ENCODE measurements at regions not wholly inside any gene's neighbourhood (a gene's known extent, or its start where the extent isn't known, plus 50 kb on each side); places are given as distances from the start of the nearest gene placed in this dataset.

- no peaks in the 10 kb centered on the region for H3K36me3 ChIP-seq
- intact Hi-C loops (cut with DNase I), result loop anchor here (10.0 kb wide), 1 partner anchor 217 kb away; no protein-coding TSS in a partner anchor
- no peaks in the 10 kb centered on the region for H3K27me3 ChIP-seq
- no peak overlapping the region for H3K4me3 ChIP-seq
- H3K27ac ChIP-seq (replicated peaks in 1 of 4), result no peak overlapping the region
- H3K4me1 ChIP-seq, result peaks cover 5 to 16% (median 7%) of the 10 kb centered on the region in 4 donors
- H3K9me3 ChIP-seq, result no peaks in the 10 kb centered on the region
- DNase-seq (ENCODE audit: extremely low spot score), result no peak
- 82% methylated on average over 4 of the region's 4 CpGs for WGBS
- TF ChIP-seq EP300 (IDR thresholded peaks at IDR 0.05), result no peak
- no peak for TF ChIP-seq CTCF (IDR thresholded peaks at IDR 0.05)
Observed at GRCh38 chr5:38662090-38662489, 105.6 kb upstream of the LIFR start.

- no peaks in the 10 kb centered on the region for H3K9me3 ChIP-seq
- H3K4me3 ChIP-seq, result no peak overlapping the region
- intact Hi-C loops (cut with DNase I), result loop anchor here (10.0 kb wide), 1 partner anchor 218 kb away; no protein-coding TSS in a partner anchor
- TF ChIP-seq EP300 (IDR thresholded peaks at IDR 0.05) (no peak), POLR2AphosphoS5 (IDR thresholded peaks at IDR 0.05) (no peak), CTCF (IDR thresholded peaks at IDR 0.05) (no peak), POLR2A (IDR thresholded peaks at IDR 0.05; ENCODE audit: low read depth) (no peak)
- no peaks in the 10 kb centered on the region for H3K36me3 ChIP-seq
- no peaks in the 10 kb centered on the region for H3K27me3 ChIP-seq
- no peak for DNase-seq (ENCODE audit: extremely low spot score)
- no peak overlapping the region for H3K27ac ChIP-seq (replicated peaks in 1 of 4)
- 67% methylated on average over 1 of the region's 1 CpG for WGBS
- peaks cover 5 to 16% (median 7%) of the 10 kb centered on the region in 4 donors for H3K4me1 ChIP-seq
Observed at GRCh38 chr5:38663249-38663648, 106.8 kb upstream of the LIFR start.

- H3K4me1 ChIP-seq, result peaks cover 5 to 16% (median 7%) of the 10 kb centered on the region in 4 donors
- intact Hi-C loops (cut with DNase I), result loop anchor here (10.0 kb wide), 1 partner anchor 222 kb away; no protein-coding TSS in a partner anchor
- no peaks in the 10 kb centered on the region for H3K27me3 ChIP-seq
- TF ChIP-seq EP300 (IDR thresholded peaks at IDR 0.05) (no peak), POLR2AphosphoS5 (IDR thresholded peaks at IDR 0.05) (peak; percentile 30 to 42), CTCF (IDR thresholded peaks at IDR 0.05) (peak; percentile 53 to 62 (median 59))
- H3K9me3 ChIP-seq, result no peaks in the 10 kb centered on the region
- peak overlapping the region in 2 of 4 donors; percentile 41 to 51 for H3K27ac ChIP-seq (replicated peaks in 1 of 4)
- 81% methylated on average over 5 of the region's 5 CpGs for WGBS
- H3K36me3 ChIP-seq, result no peaks in the 10 kb centered on the region
- H3K4me3 ChIP-seq, result no peak overlapping the region
- no peak for DNase-seq (ENCODE audit: extremely low spot score)
Observed at GRCh38 chr5:38666668-38667498, 110.4 kb upstream of the LIFR start.

GRCh38 chr5:38667499-38667776 is 111.0 kb upstream of the LIFR start:
- Histone ChIP-seq H3K4me1 (peaks cover 5 to 15% (median 7%) of the 10 kb centered on the region in 4 donors), H3K4me3 (no peak overlapping the region), H3K27me3 (no peaks in the 10 kb centered on the region), H3K27ac (replicated peaks in 1 of 4) (no peak overlapping the region), H3K36me3 (no peaks in the 10 kb centered on the region), H3K9me3 (no peaks in the 10 kb centered on the region)
- 78% methylated on average over 1 of the region's 1 CpG for WGBS
- no peak for TF ChIP-seq POLR2AphosphoS5 (IDR thresholded peaks at IDR 0.05)
- TF ChIP-seq POLR2A (IDR thresholded peaks at IDR 0.05; ENCODE audit: low read depth), result no peak
- no peak for TF ChIP-seq CTCF (IDR thresholded peaks at IDR 0.05)
- no peak for TF ChIP-seq EP300 (IDR thresholded peaks at IDR 0.05)
- DNase-seq (ENCODE audit: extremely low spot score), result no peak
- intact Hi-C loops (cut with DNase I), result loop anchor here (10.0 kb wide), 1 partner anchor 223 kb away; no protein-coding TSS in a partner anchor

Measured in esophagus muscularis mucosa (tissue), 4 donors.